ENCODE measurements at regions not wholly inside any gene's neighbourhood (a gene's known extent, or its start where the extent isn't known, plus 50 kb on each side); places are given as distances from the start of the nearest gene placed in this dataset.

DNA sequence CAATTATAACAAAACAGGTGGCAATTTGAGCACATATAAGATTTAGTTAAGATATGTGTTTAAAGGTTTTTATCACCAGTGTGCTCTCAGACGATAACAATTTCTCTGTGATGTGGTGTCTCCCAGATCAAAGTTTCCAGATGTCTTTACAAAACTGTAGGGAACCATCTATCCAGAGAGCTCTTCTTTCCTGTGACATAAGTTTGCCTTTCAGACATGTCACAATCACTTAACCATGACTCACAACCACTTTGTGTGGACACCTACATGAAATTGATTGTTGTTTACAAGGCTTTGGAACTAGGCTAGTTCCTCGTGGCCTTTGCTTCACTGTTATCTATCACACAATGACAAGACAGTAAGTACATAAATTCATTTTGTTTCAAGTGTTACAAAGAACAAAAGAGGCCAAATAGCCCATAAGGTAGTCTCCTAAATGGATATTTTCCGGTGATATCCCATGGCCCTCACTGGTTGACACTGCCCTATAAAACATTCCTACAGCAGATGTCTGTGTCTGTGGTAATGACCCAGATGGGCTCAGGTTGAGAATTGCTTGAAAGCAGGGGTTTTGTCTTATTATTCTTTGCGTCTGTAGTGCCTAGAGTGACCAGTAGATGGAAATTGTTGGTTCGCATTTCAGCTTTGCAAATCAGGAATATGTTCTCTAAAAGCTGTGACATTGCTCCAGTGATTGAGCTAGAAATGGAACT lies 297.8 kb upstream of the FAM241A start:
- POLR2A ChIA-PET = no interaction called here
- Histone ChIP-seq H3K27ac (ENCODE audit: insufficient read depth, low read depth, low read length) (no peak overlapping the region), H2AFZ (ENCODE audit: low read depth, low read length) (no peak overlapping the region), H3K9ac (replicated peaks; ENCODE audit: extremely low read depth, insufficient read depth, low read length) (no peak overlapping the region), H3K4me1 (ENCODE audit: control insufficient read depth, extremely low read depth, insufficient read depth, low read length) (no peaks in the 10 kb centered on the region), H3K9me1 (replicated peaks; ENCODE audit: control insufficient read depth, extremely low read depth, insufficient read depth, low read length) (no peaks in the 10 kb centered on the region), H3K4me2 (ENCODE audit: insufficient read depth, low read length) (no peak overlapping the region), H3K36me3 (ENCODE audit: control insufficient read depth in 2 of 2, extremely low read depth in 1 of 2, insufficient read depth in 2 of 2, low read length in 2 of 2) (no peaks in the 10 kb centered on the region), H3K27me3 (ENCODE audit: control insufficient read depth in 2 of 2, insufficient read depth in 2 of 2, low read length in 2 of 2) (no peaks in the 10 kb centered on the region), H4K20me1 (replicated peaks; ENCODE audit: control insufficient read depth, extremely low read depth, insufficient read depth, low read length) (no peaks in the 10 kb centered on the region), H3K4me3 (replicated peaks in 1 of 3; ENCODE audit: insufficient read depth in 1 of 3, low read depth in 1 of 3, low read length in 3 of 3) (no peak overlapping the region), H3K9me3 (replicated peaks; ENCODE audit: control insufficient read depth, insufficient read depth, low read length) (no peaks in the 10 kb centered on the region), H3K79me2 (ENCODE audit: control insufficient read depth, insufficient read depth, low read length) (no peaks in the 10 kb centered on the region)
- TF ChIP-seq GATA2 (IDR thresholded peaks at IDR 0.05; ENCODE audit: insufficient read depth, insufficient read length, low read depth, low read length) = no peak
- no peak for TF ChIP-seq POLR2A (IDR thresholded peaks at IDR 0.05; ENCODE audit: low read depth, low read length)
- TF ChIP-seq, protein P1, sequence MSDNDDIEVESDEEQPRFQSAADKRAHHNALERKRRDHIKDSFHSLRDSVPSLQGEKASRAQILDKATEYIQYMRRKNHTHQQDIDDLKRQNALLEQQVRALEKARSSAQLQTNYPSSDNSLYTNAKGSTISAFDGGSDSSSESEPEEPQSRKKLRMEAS (IDR thresholded peaks at IDR 0.05; ENCODE audit: insufficient read depth, insufficient read length) = no peak
- no peak for TF ChIP-seq MYC (IDR thresholded peaks at IDR 0.05; ENCODE audit: low read depth, low read length)
- TF ChIP-seq, protein P2, sequence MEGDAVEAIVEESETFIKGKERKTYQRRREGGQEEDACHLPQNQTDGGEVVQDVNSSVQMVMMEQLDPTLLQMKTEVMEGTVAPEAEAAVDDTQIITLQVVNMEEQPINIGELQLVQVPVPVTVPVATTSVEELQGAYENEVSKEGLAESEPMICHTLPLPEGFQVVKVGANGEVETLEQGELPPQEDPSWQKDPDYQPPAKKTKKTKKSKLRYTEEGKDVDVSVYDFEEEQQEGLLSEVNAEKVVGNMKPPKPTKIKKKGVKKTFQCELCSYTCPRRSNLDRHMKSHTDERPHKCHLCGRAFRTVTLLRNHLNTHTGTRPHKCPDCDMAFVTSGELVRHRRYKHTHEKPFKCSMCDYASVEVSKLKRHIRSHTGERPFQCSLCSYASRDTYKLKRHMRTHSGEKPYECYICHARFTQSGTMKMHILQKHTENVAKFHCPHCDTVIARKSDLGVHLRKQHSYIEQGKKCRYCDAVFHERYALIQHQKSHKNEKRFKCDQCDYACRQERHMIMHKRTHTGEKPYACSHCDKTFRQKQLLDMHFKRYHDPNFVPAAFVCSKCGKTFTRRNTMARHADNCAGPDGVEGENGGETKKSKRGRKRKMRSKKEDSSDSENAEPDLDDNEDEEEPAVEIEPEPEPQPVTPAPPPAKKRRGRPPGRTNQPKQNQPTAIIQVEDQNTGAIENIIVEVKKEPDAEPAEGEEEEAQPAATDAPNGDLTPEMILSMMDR (IDR thresholded peaks at IDR 0.05; ENCODE audit: extremely low read depth in 1 of 2, insufficient read depth in 1 of 2, low read depth in 1 of 2, low read length in 2 of 2) = no peak
- no peak for TF ChIP-seq POLR2AphosphoS5 (IDR thresholded peaks at IDR 0.05; ENCODE audit: insufficient read depth, low read depth, low read length)
- TF ChIP-seq JUN (IDR thresholded peaks at IDR 0.05; ENCODE audit: borderline replicate concordance, insufficient read depth, insufficient read length, low read depth) = no peak
- no peak for TF ChIP-seq FOS (IDR thresholded peaks at IDR 0.05; ENCODE audit: borderline replicate concordance, insufficient read depth, low read length)
- DNase-seq (ENCODE audit: low read depth, low spot score) (no peak), FAIRE-seq (no peak)
- intact Hi-C loops (cut with micrococcal nuclease) = no loop called here
- CTCF ChIA-PET = interaction anchor here (1.1 to 1.7 kb wide), 8 partner anchors 7 to 213 kb away, joined by 3 to 9 read pairs (median 6); no protein-coding TSS in a partner anchor
- dilution Hi-C loops (cut with MboI; ENCODE audit: extremely low pct_ligation_motif_present, low sequenced_read_pairs) = no loop called here
- BruUV-seq (replicated peaks) = no TSS peak

Data from endothelial cell of umbilical vein (primary cell).